Right lobe of liver (tissue), 6 donors: ENCODE measurements at regions not wholly inside any gene's neighbourhood (a gene's known extent, or its start where the extent isn't known, plus 50 kb on each side); places are given as distances from the start of the nearest gene placed in this dataset.

ENCODE experiments used
- ATAC-seq, 4 donors: fragments of 200-7000 bp; cut with Tn5 transposase; one replicate each; pipeline ENCODE4 v1.9.1; 2020; ENCODE audit warnings: mild to moderate bottlenecking in 4 of 4, moderate library complexity in 4 of 4
- DNase-seq, 3 donors: peaks; one replicate each; pipeline ENCODE4 v3.0.0-alpha.2; 2020
- H3K27ac ChIP-seq, 3 donors: fragments of 200-600 bp; one replicate each; pipeline ENCODE4 v1.8.0; 2022
- H3K27me3 ChIP-seq, 2 donors: fragments of 200-600 bp; one replicate each; pipeline ENCODE4 v1.8.0; 2022
- H3K36me3 ChIP-seq, 4 donors: fragments of 200-600 bp; sonication (generic) in 1 of 4; one replicate each; pipeline versions ENCODE4 v1.5.1 to v1.8.0; 2017 to 2022; ENCODE audit warnings: control low read depth in 1 of 4
- H3K4me1 ChIP-seq, 4 donors: fragments of 200-600 bp; sonication (generic) in 1 of 4; one replicate each; pipeline versions ENCODE4 v1.5.1 to v1.8.0; 2017 to 2022; ENCODE audit warnings: control low read depth in 1 of 4
- H3K4me3 ChIP-seq, 3 donors: fragments of 200-600 bp; one replicate each; pipeline ENCODE4 v1.8.0; 2022
- H3K9me3 ChIP-seq, 4 donors: fragments of 200-600 bp; sonication (generic) in 1 of 4; one replicate each; pipeline versions ENCODE4 v1.5.1 to v1.8.0; 2017 to 2022; ENCODE audit warnings: control low read depth in 1 of 4
- POLR2A ChIP-seq: fragments of 450-650 bp; IDR thresholded peaks from one replicate; pipeline ENCODE4 v1.6.1; 2017; ENCODE audit warnings: antibody characterized with exemption, mild to moderate bottlenecking
- WGBS: methylation state at CpG from one replicate; pipeline ENCODE4 v1.1.6; 2018; ENCODE audit warnings: low coverage, low lambda C conversion rate; ENCODE audit not compliant: insufficient coverage; ENCODE audit errors: missing lambda C conversion rate; 5-methylcytosine and 5-hydroxymethylcytosine counted together
- intact Hi-C, 2 donors: fragments of 100-400 bp; cut with DNase I; formaldehyde crosslinking; loops; one replicate each; pipeline versions ENCODE4 v1.11.2 to v1.14.1; 2022
- TF ChIP-seq, protein P1 (sequence below), 4 donors: fragments of 200-600 bp in 3 of 4; fragments of 450-650 bp in 1 of 4; IDR thresholded peaks; one replicate each; pipeline versions ENCODE4 v1.5.1 to v1.8.0; 2016 to 2022; ENCODE audit warnings: antibody characterized with exemption in 4 of 4, mild to moderate bottlenecking in 2 of 4
- donor health status: DM: no; HTN: yes; CAD: no.
- donor health status: DM: no; HTN: no; CAD: no.
- donor health status: DM: no; HTN: no; CAD: no.
- donor health status: DM: no; HTN: yes; CAD: no.
- donor health status: DM: no; HTN: yes; CAD: no.

DNA sequence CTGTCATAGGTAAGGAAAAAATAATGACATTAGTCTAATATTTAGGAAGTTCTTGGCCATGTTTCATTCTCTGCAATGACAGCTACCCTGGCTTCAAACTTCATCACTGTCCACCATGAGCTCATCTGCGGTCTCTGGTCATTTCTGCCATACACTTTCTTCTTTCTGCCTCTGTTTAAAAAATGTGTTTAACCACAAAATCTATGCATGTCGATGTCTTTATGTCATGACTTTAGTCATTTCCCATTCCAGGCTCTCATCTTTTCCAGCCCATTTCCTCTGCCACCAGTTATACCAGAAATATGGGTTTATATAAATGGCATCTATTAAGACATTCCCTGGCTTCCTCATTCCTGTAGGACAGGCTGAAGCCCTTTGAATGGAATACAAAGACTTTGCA, 68.5 kb upstream of the DUSP10 start:
- ATAC-seq (no peak), DNase-seq (no peak)
- no peaks in the 10 kb centered on the region for H3K27me3 ChIP-seq
- WGBS = 70% methylated on average over 2 of the region's 2 CpGs
- no peak overlapping the region for H3K4me3 ChIP-seq
- intact Hi-C loops = no loop called here
- TF ChIP-seq, protein P1, sequence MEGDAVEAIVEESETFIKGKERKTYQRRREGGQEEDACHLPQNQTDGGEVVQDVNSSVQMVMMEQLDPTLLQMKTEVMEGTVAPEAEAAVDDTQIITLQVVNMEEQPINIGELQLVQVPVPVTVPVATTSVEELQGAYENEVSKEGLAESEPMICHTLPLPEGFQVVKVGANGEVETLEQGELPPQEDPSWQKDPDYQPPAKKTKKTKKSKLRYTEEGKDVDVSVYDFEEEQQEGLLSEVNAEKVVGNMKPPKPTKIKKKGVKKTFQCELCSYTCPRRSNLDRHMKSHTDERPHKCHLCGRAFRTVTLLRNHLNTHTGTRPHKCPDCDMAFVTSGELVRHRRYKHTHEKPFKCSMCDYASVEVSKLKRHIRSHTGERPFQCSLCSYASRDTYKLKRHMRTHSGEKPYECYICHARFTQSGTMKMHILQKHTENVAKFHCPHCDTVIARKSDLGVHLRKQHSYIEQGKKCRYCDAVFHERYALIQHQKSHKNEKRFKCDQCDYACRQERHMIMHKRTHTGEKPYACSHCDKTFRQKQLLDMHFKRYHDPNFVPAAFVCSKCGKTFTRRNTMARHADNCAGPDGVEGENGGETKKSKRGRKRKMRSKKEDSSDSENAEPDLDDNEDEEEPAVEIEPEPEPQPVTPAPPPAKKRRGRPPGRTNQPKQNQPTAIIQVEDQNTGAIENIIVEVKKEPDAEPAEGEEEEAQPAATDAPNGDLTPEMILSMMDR (IDR thresholded peaks at IDR 0.05) = no peak
- no peaks in the 10 kb centered on the region for H3K9me3 ChIP-seq
- no peaks in the 10 kb centered on the region for H3K4me1 ChIP-seq
- no peaks in the 10 kb centered on the region for H3K36me3 ChIP-seq
- no peak overlapping the region for H3K27ac ChIP-seq

DNA sequence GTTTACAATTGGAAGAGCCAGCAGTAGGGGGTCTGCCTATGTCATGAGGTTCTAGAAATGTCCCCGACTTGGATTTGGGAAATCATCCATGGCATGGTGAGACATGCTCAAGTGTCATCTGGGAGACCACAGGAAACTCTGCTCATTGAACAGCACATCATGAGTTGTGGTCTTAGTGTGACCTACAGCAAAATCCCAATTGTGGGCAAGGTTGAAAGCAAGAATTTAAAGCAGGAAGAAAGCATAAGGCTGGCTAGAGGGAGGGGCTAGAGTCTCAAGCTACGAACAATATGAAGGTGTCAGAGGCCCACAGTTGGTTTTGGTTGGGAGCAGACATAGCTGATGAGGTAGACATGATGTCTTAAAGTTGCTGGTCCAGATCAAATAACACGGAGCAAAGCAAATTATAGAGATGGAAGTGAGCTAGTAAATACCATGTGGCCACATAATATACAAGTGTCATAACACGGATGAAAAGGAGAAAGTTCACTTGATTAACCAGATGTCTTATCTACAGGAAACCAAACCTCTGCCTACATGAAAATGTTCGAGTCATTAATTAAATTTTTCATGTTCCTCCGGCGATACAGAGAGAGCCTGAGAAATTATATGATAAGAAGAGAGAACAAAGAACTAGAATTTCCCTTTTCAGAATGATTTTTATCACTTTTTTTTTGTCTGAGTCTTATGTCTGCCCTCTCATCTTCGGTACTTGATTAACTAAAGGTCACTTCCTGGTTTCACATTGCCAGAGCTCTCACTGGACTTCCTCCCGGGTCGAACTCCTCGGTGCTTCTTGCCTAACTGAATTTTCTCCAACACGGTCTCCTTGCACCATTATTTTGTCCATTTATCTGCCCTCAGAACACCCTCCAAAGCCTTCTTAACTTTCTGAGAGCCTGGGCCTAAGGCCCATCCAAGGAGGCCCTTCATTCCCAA, 67.5 kb upstream of the DUSP10 start:
- Histone ChIP-seq H3K9me3 (no peaks in the 10 kb centered on the region), H3K36me3 (no peaks in the 10 kb centered on the region), H3K4me3 (no peak overlapping the region), H3K27me3 (no peaks in the 10 kb centered on the region), H3K27ac (no peak overlapping the region), H3K4me1 (no peaks in the 10 kb centered on the region)
- ATAC-seq (peak in 1 of 4 donors; percentile 58), DNase-seq (no peak)
- TF ChIP-seq, protein P1 (IDR thresholded peaks at IDR 0.05) = no peak
- no peak for TF ChIP-seq POLR2A
- 30% methylated on average over 12 of the region's 12 CpGs for WGBS
- intact Hi-C loops = no loop called here

DNA sequence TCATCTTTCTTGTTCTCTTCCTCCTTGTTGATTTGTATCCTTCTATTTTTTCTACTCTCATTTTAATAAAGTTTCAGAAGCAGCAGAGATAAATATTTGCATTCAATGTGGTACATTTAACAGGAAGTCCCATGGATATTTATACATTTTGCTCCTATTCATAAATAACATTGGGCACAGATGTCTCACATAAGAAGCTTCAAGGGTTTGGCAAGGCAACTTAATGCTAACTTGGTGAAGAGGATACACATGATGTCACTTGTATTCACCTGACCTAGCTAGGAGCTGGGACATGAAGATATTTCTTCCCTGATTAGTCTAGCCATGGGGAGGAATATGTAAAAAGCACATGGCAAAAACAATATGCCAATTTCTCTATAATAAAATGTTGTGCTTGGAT, 65.1 kb upstream of the DUSP10 start:
- no peaks in the 10 kb centered on the region for H3K27me3 ChIP-seq
- DNase-seq (no peak), ATAC-seq (no peak)
- no peaks in the 10 kb centered on the region for H3K9me3 ChIP-seq
- H3K27ac ChIP-seq = no peak overlapping the region
- intact Hi-C loops = no loop called here
- H3K36me3 ChIP-seq = no peaks in the 10 kb centered on the region
- H3K4me3 ChIP-seq = no peak overlapping the region
- no peaks in the 10 kb centered on the region for H3K4me1 ChIP-seq
- TF ChIP-seq POLR2A = no peak
- TF ChIP-seq, protein P1 (IDR thresholded peaks at IDR 0.05) = no peak

DNA sequence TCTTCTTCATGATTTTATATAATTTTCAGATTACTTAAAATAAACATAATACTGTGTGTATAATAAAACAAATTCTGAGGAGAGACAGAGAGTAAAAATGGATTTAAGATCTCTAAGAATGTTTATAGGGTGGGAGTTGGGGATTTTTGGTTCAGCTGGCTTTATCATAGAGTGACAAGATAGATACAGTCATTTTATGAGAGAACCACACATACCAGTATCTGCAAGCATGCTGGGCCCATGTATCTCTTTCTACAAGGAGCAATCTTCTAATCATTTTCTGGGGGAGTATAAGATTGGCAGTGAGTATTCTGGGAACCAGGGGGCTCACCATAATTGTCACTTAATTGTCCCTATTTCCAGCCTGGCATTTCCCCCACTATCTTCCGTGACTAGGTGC, 64.3 kb upstream of the DUSP10 start:
- Histone ChIP-seq H3K4me3 (no peak overlapping the region), H3K27me3 (no peaks in the 10 kb centered on the region), H3K27ac (no peak overlapping the region), H3K4me1 (no peaks in the 10 kb centered on the region), H3K9me3 (no peaks in the 10 kb centered on the region), H3K36me3 (no peaks in the 10 kb centered on the region)
- TF ChIP-seq, protein P1 (IDR thresholded peaks at IDR 0.05) = no peak
- no peak for TF ChIP-seq POLR2A
- DNase-seq (no peak), ATAC-seq (no peak)
- WGBS = 100% methylated on average over 1 of the region's 1 CpG
- intact Hi-C loops = no loop called here
